ENCODE measurements at regions not wholly inside any gene's neighbourhood (a gene's known extent, or its start where the extent isn't known, plus 50 kb on each side); places are given as distances from the start of the nearest gene placed in this dataset.

DNA sequence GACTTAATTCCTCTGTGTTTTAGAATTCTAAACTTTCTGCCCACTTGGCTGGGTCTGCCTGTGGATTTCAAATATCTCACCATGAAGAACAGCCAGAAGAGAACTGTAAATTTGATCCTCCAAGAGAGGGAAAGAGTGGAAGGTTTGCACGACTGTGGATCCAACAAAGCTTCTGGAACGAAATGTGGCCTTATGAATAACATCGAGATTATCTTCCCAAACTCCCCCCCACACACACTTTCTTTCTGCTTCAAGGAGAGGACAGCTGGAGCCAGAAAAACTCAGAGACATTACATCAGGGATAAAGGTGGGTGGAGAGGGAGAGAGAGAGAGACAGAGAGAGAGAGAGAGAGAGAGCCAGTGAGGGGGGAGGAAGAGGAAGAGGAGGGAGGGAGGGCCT is 570.1 kb upstream of the MGMT start (continued):
- TF ChIP-seq, protein P1, sequence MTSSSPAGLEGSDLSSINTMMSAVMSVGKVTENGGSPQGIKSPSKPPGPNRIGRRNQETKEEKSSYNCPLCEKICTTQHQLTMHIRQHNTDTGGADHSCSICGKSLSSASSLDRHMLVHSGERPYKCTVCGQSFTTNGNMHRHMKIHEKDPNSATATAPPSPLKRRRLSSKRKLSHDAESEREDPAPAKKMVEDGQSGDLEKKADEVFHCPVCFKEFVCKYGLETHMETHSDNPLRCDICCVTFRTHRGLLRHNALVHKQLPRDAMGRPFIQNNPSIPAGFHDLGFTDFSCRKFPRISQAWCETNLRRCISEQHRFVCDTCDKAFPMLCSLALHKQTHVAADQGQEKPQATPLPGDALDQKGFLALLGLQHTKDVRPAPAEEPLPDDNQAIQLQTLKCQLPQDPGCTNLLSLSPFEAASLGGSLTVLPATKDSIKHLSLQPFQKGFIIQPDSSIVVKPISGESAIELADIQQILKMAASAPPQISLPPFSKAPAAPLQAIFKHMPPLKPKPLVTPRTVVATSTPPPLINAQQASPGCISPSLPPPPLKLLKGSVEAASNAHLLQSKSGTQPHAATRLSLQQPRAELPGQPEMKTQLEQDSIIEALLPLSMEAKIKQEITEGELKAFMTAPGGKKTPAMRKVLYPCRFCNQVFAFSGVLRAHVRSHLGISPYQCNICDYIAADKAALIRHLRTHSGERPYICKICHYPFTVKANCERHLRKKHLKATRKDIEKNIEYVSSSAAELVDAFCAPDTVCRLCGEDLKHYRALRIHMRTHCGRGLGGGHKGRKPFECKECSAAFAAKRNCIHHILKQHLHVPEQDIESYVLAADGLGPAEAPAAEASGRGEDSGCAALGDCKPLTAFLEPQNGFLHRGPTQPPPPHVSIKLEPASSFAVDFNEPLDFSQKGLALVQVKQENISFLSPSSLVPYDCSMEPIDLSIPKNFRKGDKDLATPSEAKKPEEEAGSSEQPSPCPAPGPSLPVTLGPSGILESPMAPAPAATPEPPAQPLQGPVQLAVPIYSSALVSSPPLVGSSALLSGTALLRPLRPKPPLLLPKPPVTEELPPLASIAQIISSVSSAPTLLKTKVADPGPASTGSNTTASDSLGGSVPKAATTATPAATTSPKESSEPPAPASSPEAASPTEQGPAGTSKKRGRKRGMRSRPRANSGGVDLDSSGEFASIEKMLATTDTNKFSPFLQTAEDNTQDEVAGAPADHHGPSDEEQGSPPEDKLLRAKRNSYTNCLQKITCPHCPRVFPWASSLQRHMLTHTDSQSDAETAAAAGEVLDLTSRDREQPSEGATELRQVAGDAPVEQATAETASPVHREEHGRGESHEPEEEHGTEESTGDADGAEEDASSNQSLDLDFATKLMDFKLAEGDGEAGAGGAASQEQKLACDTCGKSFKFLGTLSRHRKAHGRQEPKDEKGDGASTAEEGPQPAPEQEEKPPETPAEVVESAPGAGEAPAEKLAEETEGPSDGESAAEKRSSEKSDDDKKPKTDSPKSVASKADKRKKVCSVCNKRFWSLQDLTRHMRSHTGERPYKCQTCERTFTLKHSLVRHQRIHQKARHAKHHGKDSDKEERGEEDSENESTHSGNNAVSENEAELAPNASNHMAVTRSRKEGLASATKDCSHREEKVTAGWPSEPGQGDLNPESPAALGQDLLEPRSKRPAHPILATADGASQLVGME (CRISPR knock-in tag; IDR thresholded peaks at IDR 0.05): no peak
- TF ChIP-seq MYC (IDR thresholded peaks at IDR 0.05; ENCODE audit: low read depth, low read length): no peak
- TF ChIP-seq MYC (CRISPR knock-in tag; IDR thresholded peaks at IDR 0.05; ENCODE audit: borderline replicate concordance, low read depth): no peak
- no peak for TF ChIP-seq FOS (IDR thresholded peaks at IDR 0.05; ENCODE audit: extremely low read depth, insufficient read length)
- no peak for TF ChIP-seq ZNF23 (CRISPR knock-in tag; IDR thresholded peaks at IDR 0.05)

Measured in K562 (cell line).